Caco-2 (cell line): ENCODE measurements at regions not wholly inside any gene's neighbourhood (a gene's known extent, or its start where the extent isn't known, plus 50 kb on each side); places are given as distances from the start of the nearest gene placed in this dataset.

ENCODE experiments used
- BruUV-seq: library from RNA; stranded (reverse); fragments of 400-500 nt; replicated peaks from 2 replicates; lab custom pipeline; 2021; lab: Mats Ljungman, UMichigan
- CTCF ChIA-PET: fragments of 300-600 bp; sonication (Branson Sonifier 250); formaldehyde crosslinking; loops from one replicate; lab custom pipeline; 2022; ENCODE audit warnings: antibody characterized with exemption; lab: Charles Lee
- POLR2A ChIA-PET: fragments of 300-600 bp; sonication (Branson Sonifier 250); formaldehyde crosslinking; loops from one replicate; lab custom pipeline; 2022; ENCODE audit warnings: antibody characterized with exemption; lab: Charles Lee
- DNase-seq, 2 experiments: peaks; one replicate each; pipeline versions ENCODE4 v3.0.0 to v3.0.0-alpha.2; 2020 to 2022
- H3K27me3 ChIP-seq: replicated peaks from 2 replicates; pipeline ENCODE4 v1.6.0; 2011; ENCODE audit warnings: low read length; ENCODE audit not compliant: control insufficient read depth, insufficient read depth
- H3K36me3 ChIP-seq: 2 replicates; pipeline ENCODE4 v1.5.1; 2011; ENCODE audit warnings: low read length; ENCODE audit not compliant: control insufficient read depth, insufficient read depth
- H3K4me1 ChIP-seq: fragments of 250-450 bp; sonication (Bioruptor Pico); 2 replicates; pipeline ENCODE4 v1.5.1; 2020; ENCODE audit warnings: mild to moderate bottlenecking
- H3K4me3 ChIP-seq: 2 replicates; pipeline ENCODE4 v1.5.1; 2011; ENCODE audit warnings: low read depth, mild to moderate bottlenecking, control low read depth, low read length
- H3K9me3 ChIP-seq: fragments of 250-450 bp; sonication (Bioruptor Pico); 2 replicates; pipeline ENCODE4 v1.5.1; 2020; ENCODE audit warnings: mild to moderate bottlenecking, moderate library complexity
- H3K27ac Mint-ChIP-seq: one replicate; pipeline ENCODE4 v1.8.0; 2022; ENCODE audit warnings: mixed read lengths; ENCODE audit not compliant: unreplicated experiment
- H3K27me3 Mint-ChIP-seq: one replicate; pipeline ENCODE4 v1.8.0; 2022; ENCODE audit warnings: mixed read lengths; ENCODE audit not compliant: insufficient read depth, unreplicated experiment
- H3K36me3 Mint-ChIP-seq: one replicate; pipeline ENCODE4 v1.8.0; 2022; ENCODE audit warnings: mild to moderate bottlenecking, mixed read lengths; ENCODE audit not compliant: insufficient read depth, unreplicated experiment
- H3K4me1 Mint-ChIP-seq: one replicate; pipeline ENCODE4 v1.8.0; 2022; ENCODE audit warnings: low read depth, mixed read lengths; ENCODE audit not compliant: unreplicated experiment
- H3K4me3 Mint-ChIP-seq: one replicate; pipeline ENCODE4 v1.8.0; 2022; ENCODE audit warnings: mild to moderate bottlenecking, moderate library complexity, mixed read lengths; ENCODE audit not compliant: unreplicated experiment
- H3K9me3 Mint-ChIP-seq: one replicate; pipeline ENCODE4 v1.8.0; 2022; ENCODE audit warnings: mixed read lengths; ENCODE audit not compliant: unreplicated experiment
- CTCF ChIP-seq, 2 experiments: fragments of 200-600 bp in 1 of 2; IDR thresholded peaks; 1 replicate in 1 of 2; 2 replicates in 1 of 2; pipeline versions ENCODE4 v1.5.1 to v1.8.0; 2011 to 2022; ENCODE audit warnings: antibody characterized with exemption in 1 of 2, control low read depth in 1 of 2, inconsistent platforms in 1 of 2, low read depth in 1 of 2, low read length in 1 of 2, mild to moderate bottlenecking in 1 of 2, moderate library complexity in 1 of 2; ENCODE audit not compliant: insufficient read depth in 1 of 2, severe bottlenecking in 1 of 2, unreplicated experiment in 1 of 2
- intact Hi-C: fragments of 100-400 bp; cut with micrococcal nuclease; formaldehyde crosslinking; loops from one replicate; pipeline ENCODE4 v1.10.0; 2022; ENCODE audit not compliant: unreplicated experiment

GRCh38 chr11:109914809-109915653 lies 178.2 kb upstream of the ZC3H12C start:
- ChIA-PET POLR2A (no interaction called here), CTCF (interaction anchor here (1.2 kb wide), 1 partner anchor 24 kb away, joined by 3 read pairs; no protein-coding TSS in a partner anchor)
- Histone ChIP-seq H3K27me3 (no peaks in the 10 kb centered on the region), H3K36me3 (no peaks in the 10 kb centered on the region), H3K4me3 (no peak overlapping the region), H3K9me3 (0 out of 2 replicates have a peak, but pooled peaks cover 3% of the 10 kb centered on the region), H3K4me1 (no peaks in the 10 kb centered on the region)
- Mint-ChIP-seq H3K27ac (no peak overlapping the region), H3K4me3 (no peak overlapping the region), H3K4me1 (no peaks in the 10 kb centered on the region), H3K36me3 (no peaks in the 10 kb centered on the region), H3K27me3 (peaks cover 7% of the 10 kb centered on the region), H3K9me3 (peaks cover 10% of the 10 kb centered on the region)
- no TSS peak for BruUV-seq
- intact Hi-C loops, result no loop called here
- no peak for DNase-seq
- TF ChIP-seq CTCF (IDR thresholded peaks at IDR 0.05; ENCODE audit: insufficient read depth in 1 of 2, low read depth in 1 of 2, low read length in 1 of 2, severe bottlenecking in 1 of 2, unreplicated experiment in 1 of 2), result no peak

- no peaks in the 10 kb centered on the region for H3K36me3 ChIP-seq
- ChIA-PET CTCF (no interaction called here), POLR2A (no interaction called here)
- no peaks in the 10 kb centered on the region for H3K4me1 Mint-ChIP-seq
- peaks cover 22% of the 10 kb centered on the region for H3K27me3 Mint-ChIP-seq
- no peak for DNase-seq
- no peak for TF ChIP-seq CTCF (IDR thresholded peaks at IDR 0.05; ENCODE audit: insufficient read depth in 1 of 2, low read depth in 1 of 2, low read length in 1 of 2, severe bottlenecking in 1 of 2, unreplicated experiment in 1 of 2)
- H3K4me3 ChIP-seq, result no peak overlapping the region
- H3K9me3 ChIP-seq, result peaks cover 8% of the 10 kb centered on the region; the same call in 1 of the 2 replicates
- H3K36me3 Mint-ChIP-seq, result no peaks in the 10 kb centered on the region
- BruUV-seq, result no TSS peak
- H3K4me1 ChIP-seq, result no peaks in the 10 kb centered on the region
- H3K4me3 Mint-ChIP-seq, result no peak overlapping the region
- intact Hi-C loops, result no loop called here
- H3K27me3 ChIP-seq, result peaks cover 2% of the 10 kb centered on the region; the same call in 1 of the 2 replicates
- H3K27ac Mint-ChIP-seq, result no peak overlapping the region
- peaks cover 10% of the 10 kb centered on the region for H3K9me3 Mint-ChIP-seq
Observed at GRCh38 chr11:109926941-109927340, 166.3 kb upstream of the ZC3H12C start.

GRCh38 chr11:109929308-109929707 lies 163.9 kb upstream of the ZC3H12C start:
- no peaks in the 10 kb centered on the region for H3K4me1 ChIP-seq
- DNase-seq, result no peak
- H3K4me3 Mint-ChIP-seq, result no peak overlapping the region
- H3K36me3 Mint-ChIP-seq, result no peaks in the 10 kb centered on the region
- H3K27me3 Mint-ChIP-seq, result peaks cover 32% of the 10 kb centered on the region
- ChIA-PET POLR2A (no interaction called here), CTCF (interaction anchor here (1.0 kb wide), 2 partner anchors 10 to 12 kb away, joined by 3 to 6 read pairs; no protein-coding TSS in a partner anchor)
- peaks cover 2% of the 10 kb centered on the region; the same call in 1 of the 2 replicates for H3K27me3 ChIP-seq
- peaks cover 8% of the 10 kb centered on the region; the same call in 1 of the 2 replicates for H3K9me3 ChIP-seq
- no peaks in the 10 kb centered on the region for H3K36me3 ChIP-seq
- TF ChIP-seq CTCF (IDR thresholded peaks at IDR 0.05; ENCODE audit: insufficient read depth in 1 of 2, low read depth in 1 of 2, low read length in 1 of 2, severe bottlenecking in 1 of 2, unreplicated experiment in 1 of 2), result no peak
- H3K9me3 Mint-ChIP-seq, result peaks cover 8% of the 10 kb centered on the region
- H3K27ac Mint-ChIP-seq, result no peak overlapping the region
- no peaks in the 10 kb centered on the region for H3K4me1 Mint-ChIP-seq
- H3K4me3 ChIP-seq, result no peak overlapping the region
- intact Hi-C loops, result no loop called here
- BruUV-seq, result no TSS peak
